Adrenal gland (tissue), 5 donors: ENCODE measurements at regions not wholly inside any gene's neighbourhood (a gene's known extent, or its start where the extent isn't known, plus 50 kb on each side); places are given as distances from the start of the nearest gene placed in this dataset.

Experiments
- POLR2A ChIP-seq, 2 donors: fragments of 450-650 bp; IDR thresholded peaks; one replicate each; pipeline ENCODE4 v1.6.1; 2017; ENCODE audit warnings: antibody characterized with exemption in 2 of 2, mild to moderate bottlenecking in 2 of 2, moderate library complexity in 1 of 2
- TF ChIP-seq, protein P1 (sequence below), 6 experiments: fragments of 450-650 bp in 4 of 6; fragments of 200-600 bp in 2 of 6; sonication (generic) in 1 of 6; IDR thresholded peaks; 1 replicate in 5 of 6; 2 replicates in 1 of 6; pipeline versions ENCODE4 v1.5.1 to v1.8.0; 2016 to 2021; ENCODE audit warnings: antibody characterized with exemption in 6 of 6, mild to moderate bottlenecking in 2 of 6, moderate library complexity in 1 of 6
- donor health status: DM: no; HTN: no; CAD: no.

DNA sequence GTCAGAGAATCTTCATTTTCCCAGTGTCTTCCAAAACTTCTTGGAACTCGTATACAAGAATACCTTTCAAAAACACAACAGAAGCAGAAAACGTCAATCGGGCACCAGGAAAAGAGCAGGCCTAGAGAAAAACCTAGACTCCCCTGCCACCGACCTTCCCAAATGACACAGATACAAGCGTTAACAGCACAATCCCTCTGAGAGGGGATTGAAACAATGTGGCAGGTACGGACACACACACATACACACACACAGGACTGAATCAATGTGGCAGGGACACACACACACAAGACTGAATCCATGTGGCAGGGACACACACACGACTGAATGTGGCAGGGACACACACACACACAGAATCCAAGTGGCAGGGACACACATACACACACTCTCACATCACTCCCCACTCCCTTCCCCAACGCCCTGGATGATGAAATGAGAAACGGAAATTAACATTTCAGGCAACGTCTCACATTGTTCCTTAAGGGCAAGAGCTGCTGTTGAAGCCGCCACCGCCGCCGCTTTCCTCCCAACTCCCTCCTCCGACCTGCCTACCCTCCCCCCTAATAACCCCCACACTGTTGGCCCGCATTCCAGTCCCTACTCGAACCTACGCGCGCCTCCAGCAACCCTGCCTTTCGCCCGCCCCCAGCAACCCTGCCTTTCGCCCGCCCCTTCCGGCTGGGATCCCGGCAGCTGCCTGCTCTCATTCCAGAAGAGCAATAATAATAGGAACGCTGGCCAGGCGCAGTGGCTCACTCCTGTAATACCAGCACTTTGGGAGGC is 302.1 kb upstream of the HSFY2 start:
- TF ChIP-seq, protein P1, sequence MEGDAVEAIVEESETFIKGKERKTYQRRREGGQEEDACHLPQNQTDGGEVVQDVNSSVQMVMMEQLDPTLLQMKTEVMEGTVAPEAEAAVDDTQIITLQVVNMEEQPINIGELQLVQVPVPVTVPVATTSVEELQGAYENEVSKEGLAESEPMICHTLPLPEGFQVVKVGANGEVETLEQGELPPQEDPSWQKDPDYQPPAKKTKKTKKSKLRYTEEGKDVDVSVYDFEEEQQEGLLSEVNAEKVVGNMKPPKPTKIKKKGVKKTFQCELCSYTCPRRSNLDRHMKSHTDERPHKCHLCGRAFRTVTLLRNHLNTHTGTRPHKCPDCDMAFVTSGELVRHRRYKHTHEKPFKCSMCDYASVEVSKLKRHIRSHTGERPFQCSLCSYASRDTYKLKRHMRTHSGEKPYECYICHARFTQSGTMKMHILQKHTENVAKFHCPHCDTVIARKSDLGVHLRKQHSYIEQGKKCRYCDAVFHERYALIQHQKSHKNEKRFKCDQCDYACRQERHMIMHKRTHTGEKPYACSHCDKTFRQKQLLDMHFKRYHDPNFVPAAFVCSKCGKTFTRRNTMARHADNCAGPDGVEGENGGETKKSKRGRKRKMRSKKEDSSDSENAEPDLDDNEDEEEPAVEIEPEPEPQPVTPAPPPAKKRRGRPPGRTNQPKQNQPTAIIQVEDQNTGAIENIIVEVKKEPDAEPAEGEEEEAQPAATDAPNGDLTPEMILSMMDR (IDR thresholded peaks at IDR 0.05), result no peak
- no peak for TF ChIP-seq POLR2A (IDR thresholded peaks at IDR 0.05)
